H9 (cell line): ENCODE measurements at regions not wholly inside any gene's neighbourhood (a gene's known extent, or its start where the extent isn't known, plus 50 kb on each side); places are given as distances from the start of the nearest gene placed in this dataset.

Experiments used
- DNase-seq: peaks from one replicate; pipeline ENCODE4 v3.0.0-alpha.2; 2017
- H2AFZ ChIP-seq: one replicate; pipeline ENCODE4 v1.6.1; 2013; ENCODE audit warnings: mild to moderate bottlenecking, low read length, control low read depth, moderate library complexity
- H2AK5ac ChIP-seq: 2 replicates; pipeline ENCODE4 v1.6.1; 2013; ENCODE audit warnings: low read length, control low read depth, mixed read lengths; ENCODE audit not compliant: insufficient read length
- H2BK120ac ChIP-seq: one replicate; pipeline ENCODE4 v1.6.1; 2013; ENCODE audit warnings: low read depth, mild to moderate bottlenecking, low read length, control low read depth, inconsistent platforms; ENCODE audit not compliant: poor library complexity, severe bottlenecking
- H2BK12ac ChIP-seq: 2 replicates; pipeline ENCODE4 v1.6.1; 2013; ENCODE audit warnings: low read length, control low read depth, mixed read lengths, low read depth; ENCODE audit not compliant: insufficient read length
- H2BK15ac ChIP-seq: 2 replicates; pipeline ENCODE4 v1.6.1; 2013; ENCODE audit warnings: low read depth, low read length, control low read depth
- H2BK20ac ChIP-seq: one replicate; pipeline ENCODE4 v1.6.1; 2013; ENCODE audit warnings: low read depth, mild to moderate bottlenecking, low read length, control low read depth, inconsistent platforms; ENCODE audit not compliant: poor library complexity, severe bottlenecking
- H2BK5ac ChIP-seq: 2 replicates; pipeline ENCODE4 v1.6.1; 2013; ENCODE audit warnings: low read length, control low read depth, mixed read lengths; ENCODE audit not compliant: insufficient read length
- H3K14ac ChIP-seq: 2 replicates; pipeline ENCODE4 v1.6.1; 2013; ENCODE audit warnings: low read length, control low read depth; ENCODE audit not compliant: insufficient read depth
- H3K18ac ChIP-seq: 2 replicates; pipeline ENCODE4 v1.6.1; 2013; ENCODE audit warnings: low read depth, mild to moderate bottlenecking, mixed read lengths, low read length, control low read depth; ENCODE audit not compliant: insufficient read length
- H3K23ac ChIP-seq: 2 replicates; pipeline ENCODE4 v1.6.1; 2013; ENCODE audit warnings: low read length, control low read depth, mixed read lengths, low read depth; ENCODE audit not compliant: insufficient read length
- H3K23me2 ChIP-seq: 2 replicates; pipeline ENCODE4 v1.6.1; 2013; ENCODE audit warnings: low read depth, mild to moderate bottlenecking, mixed read lengths, low read length, control low read depth; ENCODE audit not compliant: insufficient read length, poor library complexity, severe bottlenecking
- H3K27ac ChIP-seq: 2 replicates; pipeline ENCODE4 v1.5.1; 2013; ENCODE audit warnings: low read length, control low read depth, mixed read lengths, low read depth; ENCODE audit not compliant: insufficient read length
- H3K27me3 ChIP-seq: 2 replicates; pipeline ENCODE4 v1.6.1; 2013; ENCODE audit warnings: low read length, control low read depth, inconsistent platforms; ENCODE audit not compliant: insufficient read depth
- H3K4ac ChIP-seq: 2 replicates; pipeline ENCODE4 v1.6.1; 2013; ENCODE audit warnings: low read depth, mild to moderate bottlenecking, control low read depth, inconsistent platforms, low read length, moderate library complexity
- H3K4me1 ChIP-seq: 2 replicates; pipeline ENCODE4 v1.6.1; 2013; ENCODE audit warnings: low read length, control low read depth, inconsistent platforms; ENCODE audit not compliant: insufficient read depth
- H3K4me2 ChIP-seq: 2 replicates; pipeline ENCODE4 v1.6.1; 2013; ENCODE audit warnings: low read length, control low read depth, mixed read lengths; ENCODE audit not compliant: insufficient read length, insufficient read depth
- H3K56ac ChIP-seq: 2 replicates; pipeline ENCODE4 v1.6.1; 2013; ENCODE audit warnings: low read depth, mild to moderate bottlenecking, mixed read lengths, low read length, control low read depth; ENCODE audit not compliant: insufficient read length
- H3K79me1 ChIP-seq: 2 replicates; pipeline ENCODE4 v1.6.1; 2013; ENCODE audit warnings: low read depth, mild to moderate bottlenecking, moderate library complexity, low read length, control low read depth, inconsistent platforms; ENCODE audit not compliant: insufficient read depth, poor library complexity, severe bottlenecking
- H3K79me2 ChIP-seq: 2 replicates; pipeline ENCODE4 v1.6.1; 2013; ENCODE audit warnings: low read length, control low read depth, inconsistent platforms; ENCODE audit not compliant: insufficient read depth
- H3K9ac ChIP-seq: 2 replicates; pipeline ENCODE4 v1.6.1; 2013; ENCODE audit warnings: low read length, control low read depth, mixed read lengths; ENCODE audit not compliant: insufficient read length; ENCODE audit errors: extremely low read depth
- H3K9me3 ChIP-seq: one replicate; pipeline ENCODE4 v1.6.1; 2013; ENCODE audit warnings: low read depth, low read length, inconsistent platforms; ENCODE audit not compliant: control insufficient read depth
- H3T11ph ChIP-seq: one replicate; pipeline ENCODE4 v1.6.1; 2013; ENCODE audit warnings: mild to moderate bottlenecking, low read length, control low read depth, inconsistent platforms
- H4K20me1 ChIP-seq: one replicate; pipeline ENCODE4 v1.6.1; 2013; ENCODE audit not compliant: control insufficient read depth, insufficient read length, insufficient read depth
- H4K5ac ChIP-seq: 2 replicates; pipeline ENCODE4 v1.6.1; 2013; ENCODE audit warnings: low read depth, mild to moderate bottlenecking, mixed read lengths, low read length, control low read depth; ENCODE audit not compliant: insufficient read length
- H4K8ac ChIP-seq: replicated peaks from 2 replicates; pipeline ENCODE4 v1.6.1; 2013; ENCODE audit warnings: low read length, control low read depth, mixed read lengths, low read depth; ENCODE audit not compliant: insufficient read length
- H4K91ac ChIP-seq: 2 replicates; pipeline ENCODE4 v1.6.1; 2013; ENCODE audit warnings: low read depth, mild to moderate bottlenecking, moderate library complexity, mixed read lengths, low read length, control low read depth; ENCODE audit not compliant: insufficient read length
- H3K27ac Mint-ChIP-seq, 3 experiments: 2 replicates in 2 of 3; 3 replicates in 1 of 3; pipeline ENCODE4 v1.8.0; 2020 to 2021; ENCODE audit warnings: mixed read lengths in 3 of 3, mild to moderate bottlenecking in 1 of 3, moderate library complexity in 1 of 3
- H3K27me3 Mint-ChIP-seq: 2 replicates; pipeline ENCODE4 v1.8.0; 2021; ENCODE audit warnings: low read depth, mild to moderate bottlenecking, moderate library complexity, mixed read lengths
- H3K36me3 Mint-ChIP-seq, 3 experiments: 2 replicates in 2 of 3; 3 replicates in 1 of 3; pipeline ENCODE4 v1.8.0; 2020 to 2021; ENCODE audit warnings: low read depth in 3 of 3, mixed read lengths in 3 of 3; ENCODE audit not compliant: insufficient read depth in 1 of 3
- H3K4me1 Mint-ChIP-seq, 2 experiments: 2 replicates each; pipeline ENCODE4 v1.8.0; 2020; ENCODE audit warnings: mixed read lengths in 2 of 2
- H3K4me3 Mint-ChIP-seq, 2 experiments: 2 replicates in 1 of 2; 3 replicates in 1 of 2; pipeline ENCODE4 v1.8.0; 2020 to 2021; ENCODE audit warnings: mild to moderate bottlenecking in 2 of 2, mixed read lengths in 2 of 2, moderate library complexity in 1 of 2
- H3K9me3 Mint-ChIP-seq, 2 experiments: 2 replicates in 1 of 2; 3 replicates in 1 of 2; pipeline ENCODE4 v1.8.0; 2020; ENCODE audit warnings: mild to moderate bottlenecking in 2 of 2, mixed read lengths in 2 of 2, moderate library complexity in 1 of 2
- WGBS: extraction: QIAGEN DNeasy Blood & Tissue Kit; methylation state at CpG from one replicate; pipeline ENCODE4 v1.1.7; 2013; ENCODE audit warnings: missing lambda C conversion rate, low lambda C conversion rate, mixed read lengths; ENCODE audit not compliant: insufficient read length; ENCODE audit errors: extremely low coverage; 5-methylcytosine and 5-hydroxymethylcytosine counted together
- TF ChIP-seq, protein P1 (sequence below): fragments of 200-600 bp; sonication (generic); conservative IDR thresholded peaks from 3 replicates; pipeline ENCODE4 v1.8.0; 2021; ENCODE audit warnings: antibody characterized with exemption, mild to moderate bottlenecking

DNA sequence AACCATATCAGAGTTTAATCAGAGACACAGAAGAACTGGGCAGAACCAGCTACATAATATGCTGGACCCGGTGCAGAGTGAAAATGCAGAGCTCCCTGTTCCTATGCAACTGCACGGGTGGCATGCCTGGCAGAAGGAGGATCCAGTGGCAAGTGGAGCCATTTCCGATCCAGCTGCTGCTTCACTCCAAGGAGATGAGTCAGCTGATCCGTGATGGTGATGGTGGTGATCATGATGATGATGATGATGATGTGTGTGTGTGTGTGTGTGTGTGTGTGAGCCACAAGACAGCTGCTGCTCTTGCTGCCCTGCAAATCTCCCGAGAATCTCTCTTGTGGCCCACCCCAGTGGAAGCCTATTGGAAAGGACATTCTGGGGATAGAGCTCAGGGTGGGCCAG is 133.0 kb downstream of the URB2 start:
- Histone ChIP-seq H2AFZ (no peak overlapping the region), H3T11ph (no peak overlapping the region)

More for the DNA sequence above, 133.0 kb downstream of the URB2 start:
- no peak overlapping the region for H2BK15ac ChIP-seq
- no peak overlapping the region for H3K18ac ChIP-seq
- no peak overlapping the region for H3K4me2 ChIP-seq
- no peak overlapping the region for H3K23ac ChIP-seq
- no peak overlapping the region for H3K56ac ChIP-seq
- H3K4me1 Mint-ChIP-seq: no peaks in the 10 kb centered on the region
- no peak overlapping the region for H3K4ac ChIP-seq
- H3K36me3 Mint-ChIP-seq: no peaks in the 10 kb centered on the region
- H3K27me3 Mint-ChIP-seq: peaks cover 5% of the 10 kb centered on the region
- H3K23me2 ChIP-seq: no peaks in the 10 kb centered on the region
- H3K14ac ChIP-seq: no peak overlapping the region
- no peak overlapping the region for H2BK120ac ChIP-seq
- no peaks in the 10 kb centered on the region for H4K20me1 ChIP-seq
- H2BK12ac ChIP-seq: no peak overlapping the region
- no peaks in the 10 kb centered on the region for H3K9me3 Mint-ChIP-seq
- no peaks in the 10 kb centered on the region for H3K79me1 ChIP-seq
- no peak overlapping the region for H3K9ac ChIP-seq
- no peak overlapping the region for H2AK5ac ChIP-seq
- no CpG with 5 or more reads among the region's 5 CpGs for WGBS
- no peak overlapping the region for H2BK5ac ChIP-seq
- no peak overlapping the region for H3K27ac ChIP-seq
- TF ChIP-seq, protein P1, sequence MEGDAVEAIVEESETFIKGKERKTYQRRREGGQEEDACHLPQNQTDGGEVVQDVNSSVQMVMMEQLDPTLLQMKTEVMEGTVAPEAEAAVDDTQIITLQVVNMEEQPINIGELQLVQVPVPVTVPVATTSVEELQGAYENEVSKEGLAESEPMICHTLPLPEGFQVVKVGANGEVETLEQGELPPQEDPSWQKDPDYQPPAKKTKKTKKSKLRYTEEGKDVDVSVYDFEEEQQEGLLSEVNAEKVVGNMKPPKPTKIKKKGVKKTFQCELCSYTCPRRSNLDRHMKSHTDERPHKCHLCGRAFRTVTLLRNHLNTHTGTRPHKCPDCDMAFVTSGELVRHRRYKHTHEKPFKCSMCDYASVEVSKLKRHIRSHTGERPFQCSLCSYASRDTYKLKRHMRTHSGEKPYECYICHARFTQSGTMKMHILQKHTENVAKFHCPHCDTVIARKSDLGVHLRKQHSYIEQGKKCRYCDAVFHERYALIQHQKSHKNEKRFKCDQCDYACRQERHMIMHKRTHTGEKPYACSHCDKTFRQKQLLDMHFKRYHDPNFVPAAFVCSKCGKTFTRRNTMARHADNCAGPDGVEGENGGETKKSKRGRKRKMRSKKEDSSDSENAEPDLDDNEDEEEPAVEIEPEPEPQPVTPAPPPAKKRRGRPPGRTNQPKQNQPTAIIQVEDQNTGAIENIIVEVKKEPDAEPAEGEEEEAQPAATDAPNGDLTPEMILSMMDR: no peak
- H3K4me3 Mint-ChIP-seq: no peak overlapping the region
- H3K27ac Mint-ChIP-seq: no peak overlapping the region
- no peaks in the 10 kb centered on the region for H3K9me3 ChIP-seq
- no peak for DNase-seq
- H3K27me3 ChIP-seq: no peaks in the 10 kb centered on the region
- H3K4me1 ChIP-seq: no peaks in the 10 kb centered on the region
- H4K8ac ChIP-seq: no peak overlapping the region
- H2BK20ac ChIP-seq: no peak overlapping the region
- H4K5ac ChIP-seq: no peak overlapping the region
- H4K91ac ChIP-seq: no peak overlapping the region
- H3K79me2 ChIP-seq: no peaks in the 10 kb centered on the region
